Small intestine (tissue), 7 donors: ENCODE measurements at regions not wholly inside any gene's neighbourhood (a gene's known extent, or its start where the extent isn't known, plus 50 kb on each side); places are given as distances from the start of the nearest gene placed in this dataset.

Source experiments
- DNase-seq, 2 donors: peaks; one replicate each; pipeline versions ENCODE4 v3.0.0 to v3.0.0-alpha.2; 2013
- FAIRE-seq: peaks from 2 replicates; lab custom pipeline; 2012; peaks lifted over from hg19 to GRCh38; lab: Jason Lieb, UNC
- H3K27ac ChIP-seq, 3 donors: one replicate each; pipeline ENCODE4 v1.5.1; 2013; ENCODE audit warnings: low read length in 2 of 3, mild to moderate bottlenecking in 2 of 3, control low read depth in 1 of 3, inconsistent platforms in 1 of 3, low read depth in 1 of 3, moderate library complexity in 1 of 3
- H3K27me3 ChIP-seq, 3 donors: one replicate each; pipeline ENCODE4 v1.6.1; 2013; ENCODE audit warnings: low read length in 3 of 3, inconsistent platforms in 1 of 3; ENCODE audit not compliant: control insufficient read depth in 3 of 3, insufficient read depth in 3 of 3
- H3K36me3 ChIP-seq, 3 donors: one replicate each; pipeline ENCODE4 v1.6.1; 2013; ENCODE audit warnings: low read length in 3 of 3, inconsistent platforms in 1 of 3, low read depth in 1 of 3, mild to moderate bottlenecking in 1 of 3, moderate library complexity in 1 of 3; ENCODE audit not compliant: control insufficient read depth in 3 of 3, insufficient read depth in 2 of 3
- H3K4me1 ChIP-seq, 3 donors: one replicate each; pipeline ENCODE4 v1.6.1; 2013; ENCODE audit warnings: low read length in 2 of 3, inconsistent platforms in 1 of 3, low read depth in 1 of 3, mild to moderate bottlenecking in 1 of 3, moderate library complexity in 1 of 3; ENCODE audit not compliant: control insufficient read depth in 3 of 3, insufficient read depth in 2 of 3
- H3K4me3 ChIP-seq, 3 donors: one replicate each; pipeline ENCODE4 v1.5.1; 2013; ENCODE audit warnings: low read length in 3 of 3, control low read depth in 1 of 3, inconsistent platforms in 1 of 3, low read depth in 1 of 3, mild to moderate bottlenecking in 1 of 3, moderate library complexity in 1 of 3
- H3K9me3 ChIP-seq, 2 donors: one replicate each; pipeline ENCODE4 v1.6.1; 2013; ENCODE audit warnings: low read depth in 1 of 2, low read length in 1 of 2; ENCODE audit not compliant: control insufficient read depth in 2 of 2, insufficient read depth in 1 of 2
- WGBS, 3 donors: extraction: QIAGEN DNeasy Blood & Tissue Kit; methylation state at CpG; one replicate each; pipeline ENCODE4 v1.1.7; 2013; 5-methylcytosine and 5-hydroxymethylcytosine counted together
- donor health status: healthy with polysubstance abuse.
- donor health status: control.
- donor health status: control.
- donor health status: Bipolar disorder and iron deficiency.
- donor health status: healthy.

DNA sequence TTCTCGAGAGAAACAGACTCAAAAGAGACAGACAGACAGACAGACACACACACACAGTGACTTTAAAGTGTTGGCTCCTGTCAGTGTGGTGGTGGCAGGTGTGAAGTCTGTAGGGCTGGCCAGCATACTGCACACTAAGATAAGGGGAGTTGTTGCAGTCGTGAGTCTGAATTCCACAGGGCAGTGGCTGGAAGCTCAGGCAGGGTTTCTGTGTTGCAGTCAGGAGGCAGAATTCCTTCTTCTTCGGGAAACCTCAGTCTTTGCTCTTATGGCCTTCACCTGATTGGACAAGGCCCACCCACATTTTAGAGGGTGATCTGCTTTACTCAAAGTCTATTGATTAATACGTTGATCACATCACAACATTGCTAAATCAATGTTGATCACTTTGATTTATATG is 478.4 kb upstream of the HS6ST1 start:
- H3K4me1 ChIP-seq, result peaks cover 0 to 5% (median 0%) of the 10 kb centered on the region in 3 donors
- no peak overlapping the region for H3K4me3 ChIP-seq
- DNase-seq (no peak), FAIRE-seq (no peak)
- H3K9me3 ChIP-seq, result no peaks in the 10 kb centered on the region
- H3K36me3 ChIP-seq, result no peaks in the 10 kb centered on the region
- WGBS, 3 donors, result 42 to 68% (median 53%) methylated on average over 4 of the region's 4 CpGs
- no peak overlapping the region for H3K27ac ChIP-seq
- H3K27me3 ChIP-seq, result no peaks in the 10 kb centered on the region

DNA sequence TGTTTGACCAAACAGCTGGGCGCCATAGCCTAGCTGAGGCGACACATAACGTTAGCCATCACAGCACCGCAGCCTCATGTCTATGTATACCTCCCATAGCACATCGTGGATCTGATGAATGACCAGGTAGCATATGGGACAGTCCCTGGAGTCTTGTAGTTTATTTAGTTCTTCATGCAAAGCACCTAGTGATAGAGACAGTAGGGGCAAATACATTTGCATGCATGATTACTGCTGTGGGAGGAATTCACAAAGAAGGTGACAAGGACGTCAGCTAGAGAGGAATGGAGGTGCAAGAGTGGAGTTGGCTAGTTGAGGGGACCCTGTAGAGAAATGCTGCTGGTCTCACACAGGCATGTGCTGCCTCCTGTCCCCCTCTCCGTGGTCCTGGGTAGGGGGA is 478.9 kb upstream of the HS6ST1 start:
- WGBS, 3 donors, result 91 to 92% (median 91%) methylated on average over 7 of the region's 7 CpGs
- H3K27me3 ChIP-seq, result no peaks in the 10 kb centered on the region
- no peak overlapping the region for H3K4me3 ChIP-seq
- DNase-seq, result no peak
- no peak overlapping the region for H3K27ac ChIP-seq
- FAIRE-seq, result no peak
- no peaks in the 10 kb centered on the region for H3K9me3 ChIP-seq
- H3K4me1 ChIP-seq, result peaks cover 0 to 5% (median 0%) of the 10 kb centered on the region in 3 donors
- no peaks in the 10 kb centered on the region for H3K36me3 ChIP-seq

DNA sequence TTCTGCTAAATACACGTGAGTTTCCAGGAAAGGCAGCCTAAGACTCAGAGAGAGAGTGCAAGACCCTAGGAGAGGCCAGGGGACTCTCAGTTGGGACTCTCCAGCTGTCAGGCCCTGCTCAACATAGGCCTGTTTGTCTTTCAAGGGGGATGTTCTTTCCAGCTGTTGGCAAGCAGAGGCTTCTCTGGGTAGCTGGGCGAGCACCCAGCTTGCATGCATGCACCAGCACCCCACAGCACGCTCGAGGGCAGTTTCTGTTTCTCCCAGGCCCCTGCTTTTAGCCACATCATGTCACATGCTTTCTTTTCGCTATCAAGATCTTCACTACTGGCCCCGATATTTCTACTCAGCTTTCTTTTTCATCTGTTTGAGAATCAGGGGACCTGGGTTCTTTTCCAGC is 479.3 kb upstream of the HS6ST1 start:
- Histone ChIP-seq H3K27me3 (no peaks in the 10 kb centered on the region), H3K4me1 (peaks cover 0 to 5% (median 0%) of the 10 kb centered on the region in 3 donors), H3K36me3 (no peaks in the 10 kb centered on the region), H3K27ac (no peak overlapping the region), H3K4me3 (no peak overlapping the region), H3K9me3 (no peaks in the 10 kb centered on the region)
- FAIRE-seq (no peak), DNase-seq (no peak)
- WGBS, 3 donors, result 61 to 72% (median 68%) methylated on average over 6 of the region's 6 CpGs

- DNase-seq (no peak), FAIRE-seq (no peak)
- 72 to 85% (median 83%) methylated on average over 9 of the region's 9 CpGs for WGBS, 3 donors
- H3K9me3 ChIP-seq, result no peaks in the 10 kb centered on the region
- no peak overlapping the region for H3K27ac ChIP-seq
- no peaks in the 10 kb centered on the region for H3K27me3 ChIP-seq
- H3K36me3 ChIP-seq, result no peaks in the 10 kb centered on the region
- no peak overlapping the region for H3K4me3 ChIP-seq
- peaks cover 0 to 5% (median 0%) of the 10 kb centered on the region in 3 donors for H3K4me1 ChIP-seq
These were observed 480.0 kb upstream of the HS6ST1 start for GRCh38 chr2:128798502-128799283.

GRCh38 chr2:128799284-128799552 is 480.6 kb upstream of the HS6ST1 start:
- FAIRE-seq (no peak), DNase-seq (no peak)
- Histone ChIP-seq H3K36me3 (no peaks in the 10 kb centered on the region), H3K9me3 (no peaks in the 10 kb centered on the region), H3K27me3 (no peaks in the 10 kb centered on the region), H3K4me3 (no peak overlapping the region), H3K27ac (no peak overlapping the region), H3K4me1 (peaks cover 0 to 5% (median 0%) of the 10 kb centered on the region in 3 donors)
- WGBS, 3 donors, result 64 to 88% (median 69%) methylated on average over 1 of the region's 1 CpG

DNA sequence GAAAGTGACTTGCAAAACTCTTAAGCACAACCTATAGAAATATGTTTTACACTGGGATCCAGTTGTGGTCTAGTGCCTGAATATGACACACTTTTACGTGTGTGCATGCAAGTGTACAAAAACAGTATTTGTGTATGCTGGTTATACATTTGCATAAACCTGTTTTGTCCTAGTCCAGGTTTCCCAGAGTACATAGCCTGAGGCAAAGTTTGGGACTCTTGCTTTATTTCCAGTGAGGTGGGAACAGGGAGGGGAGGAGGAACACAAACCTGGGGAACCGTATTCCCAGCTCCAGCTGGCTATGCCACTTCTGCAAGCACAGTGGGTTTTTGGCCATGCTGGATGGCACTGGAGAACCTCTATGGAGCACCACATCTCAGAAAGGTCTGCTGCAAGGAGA is 481.1 kb upstream of the HS6ST1 start:
- Histone ChIP-seq H3K4me1 (peaks cover 0 to 1% (median 0%) of the 10 kb centered on the region in 3 donors), H3K4me3 (no peak overlapping the region), H3K27ac (no peak overlapping the region), H3K27me3 (no peaks in the 10 kb centered on the region), H3K9me3 (no peaks in the 10 kb centered on the region), H3K36me3 (no peaks in the 10 kb centered on the region)
- WGBS, 3 donors, result 80 to 93% (median 82%) methylated on average over 2 of the region's 2 CpGs
- FAIRE-seq, result no peak
- DNase-seq, result no peak

DNA sequence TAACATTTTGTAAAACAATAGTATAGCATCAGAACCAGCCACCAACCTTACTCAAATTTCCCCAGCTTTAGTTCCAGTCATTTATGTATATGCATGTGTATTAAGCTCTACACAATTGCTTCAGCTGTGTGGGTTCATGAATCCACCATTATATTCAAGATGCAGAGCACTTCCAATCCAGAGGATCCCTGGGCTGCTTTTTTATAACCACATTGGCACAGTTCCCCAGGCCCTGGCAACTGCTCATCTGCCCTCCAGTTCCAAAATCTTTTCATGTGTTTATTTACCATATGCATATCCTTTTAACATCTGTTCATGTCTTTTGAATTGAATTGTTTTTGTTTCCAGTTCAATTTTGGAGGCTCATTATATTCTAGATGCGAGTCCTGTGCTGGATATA is 482.9 kb upstream of the HS6ST1 start:
- Histone ChIP-seq H3K9me3 (no peaks in the 10 kb centered on the region), H3K4me3 (no peak overlapping the region), H3K36me3 (no peaks in the 10 kb centered on the region), H3K27ac (no peak overlapping the region), H3K4me1 (no peaks in the 10 kb centered on the region), H3K27me3 (peaks cover 0 to 3% (median 0%) of the 10 kb centered on the region in 3 donors)
- DNase-seq, result no peak
- 66 to 77% (median 74%) methylated on average over 1 of the region's 1 CpG for WGBS, 3 donors
- no peak for FAIRE-seq

GRCh38 chr2:128803222-128803621 is 484.6 kb upstream of the HS6ST1 start:
- H3K27me3 ChIP-seq, result peaks cover 0 to 3% (median 0%) of the 10 kb centered on the region in 3 donors
- H3K27ac ChIP-seq, result no peak overlapping the region
- H3K4me3 ChIP-seq, result no peak overlapping the region
- 91 to 95% (median 93%) methylated on average over 2 of the region's 2 CpGs for WGBS, 3 donors
- DNase-seq (no peak), FAIRE-seq (no peak)
- no peaks in the 10 kb centered on the region for H3K9me3 ChIP-seq
- no peaks in the 10 kb centered on the region for H3K36me3 ChIP-seq
- H3K4me1 ChIP-seq, result no peaks in the 10 kb centered on the region

- no peak overlapping the region for H3K27ac ChIP-seq
- no peak overlapping the region for H3K4me3 ChIP-seq
- no peak for FAIRE-seq
- WGBS, 3 donors, result 53 to 82% (median 70%) methylated on average over 2 of the region's 2 CpGs
- H3K4me1 ChIP-seq, result no peaks in the 10 kb centered on the region
- DNase-seq, result no peak
- no peaks in the 10 kb centered on the region for H3K36me3 ChIP-seq
- H3K9me3 ChIP-seq, result peaks cover 0 to 11% of the 10 kb centered on the region in 2 donors
- peaks cover 0 to 3% (median 0%) of the 10 kb centered on the region in 3 donors for H3K27me3 ChIP-seq
These were observed 486.6 kb upstream of the HS6ST1 start for GRCh38 chr2:128805237-128805636.
